Hepatocyte (in vitro differentiated cells): ENCODE measurements at regions not wholly inside any gene's neighbourhood (a gene's known extent, or its start where the extent isn't known, plus 50 kb on each side); places are given as distances from the start of the nearest gene placed in this dataset.

Experiments
- DNase-seq: peaks from one replicate; pipeline ENCODE4 v3.0.0-alpha.2; 2016; ENCODE audit warnings: low spot score
- H2AFZ ChIP-seq: fragments of 200-600 bp; sonication (generic); 2 replicates; pipeline ENCODE4 v1.6.0; 2016; ENCODE audit warnings: antibody characterized with exemption, mild to moderate bottlenecking
- H3K27ac ChIP-seq: fragments of 200-600 bp; sonication (generic); 2 replicates; pipeline ENCODE4 v1.5.1; 2016; ENCODE audit warnings: mild to moderate bottlenecking
- H3K27me3 ChIP-seq: fragments of 200-600 bp; sonication (generic); 2 replicates; pipeline ENCODE4 v1.6.1; 2016
- H3K36me3 ChIP-seq: fragments of 200-600 bp; sonication (generic); replicated peaks from 2 replicates; pipeline ENCODE4 v1.5.1; 2016; ENCODE audit warnings: low read depth; ENCODE audit not compliant: insufficient read depth
- H3K4me1 ChIP-seq: fragments of 200-600 bp; sonication (generic); 2 replicates; pipeline ENCODE4 v1.5.1; 2016; ENCODE audit warnings: mild to moderate bottlenecking, moderate library complexity; ENCODE audit not compliant: insufficient read depth
- H3K4me2 ChIP-seq: fragments of 200-600 bp; sonication (generic); 2 replicates; pipeline ENCODE4 v1.6.0; 2016
- H3K4me3 ChIP-seq: fragments of 200-600 bp; sonication (generic); 2 replicates; pipeline ENCODE4 v1.5.1; 2016; ENCODE audit warnings: mild to moderate bottlenecking
- H3K79me2 ChIP-seq: fragments of 200-600 bp; sonication (generic); 2 replicates; pipeline ENCODE4 v1.6.0; 2017; ENCODE audit warnings: mild to moderate bottlenecking
- H3K9me2 ChIP-seq: fragments of 200-600 bp; sonication (generic); replicated peaks from 2 replicates; pipeline ENCODE4 v1.6.0; 2017; ENCODE audit warnings: mild to moderate bottlenecking; ENCODE audit not compliant: insufficient read depth
- H3K9me3 ChIP-seq: fragments of 200-600 bp; sonication (generic); 2 replicates; pipeline ENCODE4 v1.5.1; 2016; ENCODE audit warnings: low read depth, mild to moderate bottlenecking
- H4K20me1 ChIP-seq: fragments of 200-600 bp; sonication (generic); 2 replicates; pipeline ENCODE4 v1.6.0; 2016; ENCODE audit warnings: mild to moderate bottlenecking; ENCODE audit not compliant: insufficient read depth, poor library complexity, severe bottlenecking
- EZH2 ChIP-seq: fragments of 200-600 bp; sonication (generic); IDR thresholded peaks from 2 replicates; pipeline ENCODE4 v1.6.1; 2016; ENCODE audit warnings: antibody characterized with exemption, mild to moderate bottlenecking, borderline replicate concordance
- EZH2phosphoT487 ChIP-seq: fragments of 200-600 bp; sonication (generic); IDR thresholded peaks from one replicate; pipeline ENCODE4 v1.6.1; 2018; ENCODE audit warnings: antibody characterized with exemption, mild to moderate bottlenecking, low read depth, moderate library complexity; ENCODE audit not compliant: unreplicated experiment, severe bottlenecking
- WGBS: methylation state at CpG from one replicate; pipeline ENCODE4 v1.1.6; 2016; ENCODE audit warnings: low lambda C conversion rate; ENCODE audit errors: missing lambda C conversion rate; 5-methylcytosine and 5-hydroxymethylcytosine counted together
- TF ChIP-seq, protein P1 (sequence below): fragments of 200-600 bp; sonication (generic); IDR thresholded peaks from 2 replicates; pipeline ENCODE4 v1.5.1; 2016; ENCODE audit warnings: antibody characterized with exemption, mild to moderate bottlenecking; ENCODE audit not compliant: poor library complexity

- no peaks in the 10 kb centered on the region for H4K20me1 ChIP-seq
- no peaks in the 10 kb centered on the region for H3K9me2 ChIP-seq
- TF ChIP-seq, protein P1, sequence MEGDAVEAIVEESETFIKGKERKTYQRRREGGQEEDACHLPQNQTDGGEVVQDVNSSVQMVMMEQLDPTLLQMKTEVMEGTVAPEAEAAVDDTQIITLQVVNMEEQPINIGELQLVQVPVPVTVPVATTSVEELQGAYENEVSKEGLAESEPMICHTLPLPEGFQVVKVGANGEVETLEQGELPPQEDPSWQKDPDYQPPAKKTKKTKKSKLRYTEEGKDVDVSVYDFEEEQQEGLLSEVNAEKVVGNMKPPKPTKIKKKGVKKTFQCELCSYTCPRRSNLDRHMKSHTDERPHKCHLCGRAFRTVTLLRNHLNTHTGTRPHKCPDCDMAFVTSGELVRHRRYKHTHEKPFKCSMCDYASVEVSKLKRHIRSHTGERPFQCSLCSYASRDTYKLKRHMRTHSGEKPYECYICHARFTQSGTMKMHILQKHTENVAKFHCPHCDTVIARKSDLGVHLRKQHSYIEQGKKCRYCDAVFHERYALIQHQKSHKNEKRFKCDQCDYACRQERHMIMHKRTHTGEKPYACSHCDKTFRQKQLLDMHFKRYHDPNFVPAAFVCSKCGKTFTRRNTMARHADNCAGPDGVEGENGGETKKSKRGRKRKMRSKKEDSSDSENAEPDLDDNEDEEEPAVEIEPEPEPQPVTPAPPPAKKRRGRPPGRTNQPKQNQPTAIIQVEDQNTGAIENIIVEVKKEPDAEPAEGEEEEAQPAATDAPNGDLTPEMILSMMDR = no peak
- TF ChIP-seq EZH2phosphoT487 (no peak), EZH2 (no peak)
- H3K27me3 ChIP-seq = no peaks in the 10 kb centered on the region
- no peak for DNase-seq
- no peak overlapping the region for H3K4me2 ChIP-seq
- H3K79me2 ChIP-seq = no peaks in the 10 kb centered on the region
- no peaks in the 10 kb centered on the region for H3K9me3 ChIP-seq
- no peaks in the 10 kb centered on the region for H3K36me3 ChIP-seq
- no peak overlapping the region for H2AFZ ChIP-seq
- no peak overlapping the region for H3K4me3 ChIP-seq
- no peaks in the 10 kb centered on the region for H3K4me1 ChIP-seq
- WGBS = 88% methylated on average over 6 of the region's 6 CpGs
- no peak overlapping the region for H3K27ac ChIP-seq
Observed at GRCh38 chr2:40558761-40559160, 106.9 kb upstream of the SLC8A1 start.

DNA sequence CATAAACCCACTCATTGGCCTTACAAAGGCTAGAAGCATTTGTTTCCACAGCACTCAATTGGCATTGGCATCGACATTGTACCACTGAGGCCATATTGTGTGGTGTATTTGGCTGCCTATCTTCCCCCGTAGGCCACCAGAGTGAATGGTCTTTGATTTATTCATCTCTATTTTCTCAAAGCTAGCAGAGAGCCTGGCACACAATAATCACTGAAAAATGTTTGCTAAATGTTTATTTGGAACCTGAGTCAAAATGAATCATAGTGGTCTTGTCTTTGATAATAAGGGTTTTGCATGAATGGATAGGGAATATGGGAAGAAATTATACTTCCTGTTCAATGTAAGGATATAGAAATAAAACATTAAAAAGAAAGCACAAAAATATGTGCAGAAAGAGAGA is 107.3 kb upstream of the SLC8A1 start:
- Histone ChIP-seq H3K4me3 (no peak overlapping the region), H4K20me1 (no peaks in the 10 kb centered on the region), H3K79me2 (no peaks in the 10 kb centered on the region), H3K4me2 (no peak overlapping the region), H3K9me3 (no peaks in the 10 kb centered on the region), H3K36me3 (no peaks in the 10 kb centered on the region), H3K4me1 (no peaks in the 10 kb centered on the region), H2AFZ (no peak overlapping the region), H3K27ac (no peak overlapping the region), H3K27me3 (no peaks in the 10 kb centered on the region), H3K9me2 (no peaks in the 10 kb centered on the region)
- WGBS = 96% methylated on average over 2 of the region's 2 CpGs
- TF ChIP-seq, protein P1 = no peak
- DNase-seq = no peak

DNA sequence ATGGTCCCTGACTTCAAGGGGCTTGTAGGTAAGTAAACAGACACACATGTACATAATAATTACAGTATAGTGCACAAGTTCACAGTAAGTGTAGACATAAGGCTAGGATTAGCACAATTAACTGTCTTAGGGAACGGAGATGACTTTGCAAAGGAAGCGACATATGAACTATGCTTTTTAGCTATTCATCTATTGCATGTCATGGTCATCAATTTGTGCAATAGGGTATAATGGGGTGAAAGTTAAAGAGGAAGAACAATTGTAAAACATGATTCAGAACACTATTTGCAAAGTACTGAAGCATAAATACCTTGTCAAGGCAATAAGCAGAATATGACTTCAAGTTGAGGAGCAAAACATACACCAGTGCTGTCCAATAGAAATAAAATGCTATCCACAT is 112.3 kb upstream of the SLC8A1 start:
- no peak overlapping the region for H2AFZ ChIP-seq
- no peaks in the 10 kb centered on the region for H3K27me3 ChIP-seq
- H3K4me1 ChIP-seq = no peaks in the 10 kb centered on the region
- H3K36me3 ChIP-seq = no peaks in the 10 kb centered on the region
- H3K27ac ChIP-seq = no peak overlapping the region
- 45% methylated on average over 2 of the region's 2 CpGs for WGBS
- H4K20me1 ChIP-seq = no peaks in the 10 kb centered on the region
- H3K79me2 ChIP-seq = no peaks in the 10 kb centered on the region
- H3K9me3 ChIP-seq = no peaks in the 10 kb centered on the region
- no peaks in the 10 kb centered on the region for H3K9me2 ChIP-seq
- H3K4me2 ChIP-seq = no peak overlapping the region
- no peak overlapping the region for H3K4me3 ChIP-seq
- DNase-seq = no peak
- TF ChIP-seq, protein P1 = no peak
- TF ChIP-seq EZH2 (no peak), EZH2phosphoT487 (no peak)

- Histone ChIP-seq H3K9me3 (no peaks in the 10 kb centered on the region), H3K27ac (no peak overlapping the region), H3K4me3 (no peak overlapping the region), H3K4me2 (no peak overlapping the region), H3K79me2 (no peaks in the 10 kb centered on the region), H3K27me3 (no peaks in the 10 kb centered on the region), H3K36me3 (no peaks in the 10 kb centered on the region), H4K20me1 (no peaks in the 10 kb centered on the region), H2AFZ (no peak overlapping the region), H3K4me1 (no peaks in the 10 kb centered on the region), H3K9me2 (no peaks in the 10 kb centered on the region)
- no peak for DNase-seq
- TF ChIP-seq EZH2 (no peak), EZH2phosphoT487 (no peak)
- TF ChIP-seq, protein P1 = no peak
- 57% methylated on average over 1 of the region's 1 CpG for WGBS
Observed at GRCh38 chr2:40579247-40579646, 127.4 kb upstream of the SLC8A1 start.
